Liver (tissue), 8 donors: ENCODE measurements at regions not wholly inside any gene's neighbourhood (a gene's known extent, or its start where the extent isn't known, plus 50 kb on each side); places are given as distances from the start of the nearest gene placed in this dataset.
A peak's percentile ranks its signal among the peaks of the same experiment; 100 is the strongest.
"Not testable (repeated sequence)": the region's sequence is repeated elsewhere in the genome, so short reads cannot be mapped to it uniquely, and the experiment has no call there.

Experiments used
- DNase-seq: peaks from one replicate; pipeline ENCODE4 v3.0.0-alpha.2; 2017; ENCODE audit warnings: low spot score
- H3K27ac ChIP-seq, 2 donors: one replicate each; pipeline ENCODE4 v1.7.0; 2013; ENCODE audit warnings: inconsistent platforms in 2 of 2, low read length in 2 of 2, control low read depth in 1 of 2, low read depth in 1 of 2, mild to moderate bottlenecking in 1 of 2
- H3K27me3 ChIP-seq, 4 donors: one replicate each; pipeline versions ENCODE4 v1.6.1 to v1.7.0; 2013; ENCODE audit warnings: low read length in 3 of 4, inconsistent platforms in 1 of 4, mild to moderate bottlenecking in 1 of 4, moderate library complexity in 1 of 4; ENCODE audit not compliant: control insufficient read depth in 4 of 4, insufficient read depth in 4 of 4
- H3K36me3 ChIP-seq, 4 donors: one replicate each; pipeline versions ENCODE4 v1.6.1 to v1.7.0; 2013; ENCODE audit warnings: low read length in 3 of 4, mild to moderate bottlenecking in 3 of 4, low read depth in 1 of 4, moderate library complexity in 1 of 4; ENCODE audit not compliant: control insufficient read depth in 4 of 4, insufficient read depth in 3 of 4
- H3K4me1 ChIP-seq, 4 donors: one replicate each; pipeline versions ENCODE4 v1.6.1 to v1.7.0; 2013; ENCODE audit warnings: low read length in 3 of 4, mild to moderate bottlenecking in 3 of 4, moderate library complexity in 1 of 4; ENCODE audit not compliant: control insufficient read depth in 4 of 4, insufficient read depth in 4 of 4
- H3K4me3 ChIP-seq, 3 donors: one replicate each; pipeline versions ENCODE4 v1.6.1 to v1.7.0; 2013; ENCODE audit warnings: low read length in 3 of 3, control low read depth in 1 of 3, low read depth in 1 of 3, mild to moderate bottlenecking in 1 of 3
- H3K9ac ChIP-seq, 2 donors: one replicate each; pipeline ENCODE4 v1.7.0; 2013; ENCODE audit warnings: low read length in 2 of 2, mild to moderate bottlenecking in 2 of 2, moderate library complexity in 2 of 2, control low read depth in 1 of 2, low read depth in 1 of 2
- H3K9me3 ChIP-seq, 4 donors: one replicate each; pipeline versions ENCODE4 v1.6.1 to v1.7.0; 2013; ENCODE audit warnings: low read length in 3 of 4; ENCODE audit not compliant: control insufficient read depth in 4 of 4
- EGR1 ChIP-seq, 2 donors: IDR thresholded peaks; 2 replicates each; pipeline ENCODE4 v1.6.1; 2016 to 2018; ENCODE audit warnings: antibody characterized with exemption in 2 of 2, low read depth in 2 of 2
- HNF4A ChIP-seq, 2 donors: conservative IDR thresholded peaks; 2 replicates each; pipeline ENCODE4 v1.6.1; 2016; ENCODE audit warnings: antibody characterized with exemption in 2 of 2, mild to moderate bottlenecking in 2 of 2
- JUND ChIP-seq, 2 donors: IDR thresholded peaks; 2 replicates each; pipeline ENCODE4 v1.6.1; 2016; ENCODE audit warnings: antibody characterized with exemption in 2 of 2
- NR2F2 ChIP-seq: IDR thresholded peaks from 2 replicates; pipeline ENCODE4 v1.6.1; 2016; ENCODE audit warnings: antibody characterized with exemption
- RAD21 ChIP-seq, 2 donors: IDR thresholded peaks; 2 replicates each; pipeline ENCODE4 v1.6.1; 2016; ENCODE audit warnings: antibody characterized with exemption in 2 of 2, mild to moderate bottlenecking in 2 of 2
- RXRA ChIP-seq, 2 donors: IDR thresholded peaks; 2 replicates each; pipeline ENCODE4 v1.6.1; 2017 to 2018; ENCODE audit warnings: antibody characterized with exemption in 2 of 2, mild to moderate bottlenecking in 1 of 2
- SP1 ChIP-seq: IDR thresholded peaks from 2 replicates; pipeline ENCODE4 v1.6.1; 2018; ENCODE audit warnings: antibody characterized with exemption, mild to moderate bottlenecking
- YY1 ChIP-seq: IDR thresholded peaks from 2 replicates; pipeline ENCODE4 v1.6.1; 2016; ENCODE audit warnings: antibody characterized with exemption, mild to moderate bottlenecking
- WGBS: extraction: QIAGEN DNeasy Blood & Tissue Kit; methylation state at CpG from one replicate; pipeline ENCODE4 v1.1.7; 2013; 5-methylcytosine and 5-hydroxymethylcytosine counted together
- TF ChIP-seq, protein P1 (sequence below): fragments of 150-350 bp; IDR thresholded peaks from 2 replicates; pipeline ENCODE4 v1.5.1; 2017; ENCODE audit warnings: improper control_type of control experiment, low read depth, low read length; ENCODE audit not compliant: missing input control
- TF ChIP-seq, protein P2 (sequence below): IDR thresholded peaks from 2 replicates; pipeline ENCODE4 v1.6.1; 2016; ENCODE audit warnings: antibody characterized with exemption
- TF ChIP-seq, protein P3 (sequence below): IDR thresholded peaks from 2 replicates; pipeline ENCODE4 v1.6.1; 2016; ENCODE audit warnings: antibody characterized with exemption
- TF ChIP-seq, protein P4 (sequence below): IDR thresholded peaks from 2 replicates; pipeline ENCODE4 v1.6.1; 2016; ENCODE audit warnings: antibody characterized with exemption, mild to moderate bottlenecking
- donor health status: healthy.
- donor health status: healthy.
- donor health status: healthy.
- donor health status: healthy.
- donor health status: healthy.

DNA sequence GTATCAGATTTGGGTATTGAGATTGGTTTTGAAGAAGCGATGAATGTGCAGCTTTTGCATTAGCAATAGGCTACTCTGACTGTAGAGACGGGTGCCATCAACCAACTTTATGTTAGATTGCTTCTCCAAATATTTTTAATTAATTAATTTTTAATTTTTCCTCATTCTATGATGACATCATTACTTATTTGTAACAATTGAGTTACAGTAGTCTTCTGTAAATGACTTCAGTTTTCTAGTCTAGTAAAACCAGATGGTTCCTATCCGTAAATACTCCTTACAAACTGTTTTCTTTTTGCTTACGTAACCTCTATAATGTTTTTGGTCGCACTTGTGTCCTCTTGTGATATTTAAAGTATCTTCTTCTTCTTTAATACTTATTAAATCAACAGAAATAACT lies 118.1 kb downstream of the ZNF736 start:
- H3K9ac ChIP-seq: no peak overlapping the region
- no peak overlapping the region for H3K4me3 ChIP-seq
- H3K27ac ChIP-seq: no peak overlapping the region
- DNase-seq: no peak
- no peaks in the 10 kb centered on the region for H3K27me3 ChIP-seq
- H3K36me3 ChIP-seq: no peaks in the 10 kb centered on the region
- H3K4me1 ChIP-seq: no peaks in the 10 kb centered on the region
- 83% methylated on average over 5 of the region's 5 CpGs for WGBS
- TF ChIP-seq, protein P1, sequence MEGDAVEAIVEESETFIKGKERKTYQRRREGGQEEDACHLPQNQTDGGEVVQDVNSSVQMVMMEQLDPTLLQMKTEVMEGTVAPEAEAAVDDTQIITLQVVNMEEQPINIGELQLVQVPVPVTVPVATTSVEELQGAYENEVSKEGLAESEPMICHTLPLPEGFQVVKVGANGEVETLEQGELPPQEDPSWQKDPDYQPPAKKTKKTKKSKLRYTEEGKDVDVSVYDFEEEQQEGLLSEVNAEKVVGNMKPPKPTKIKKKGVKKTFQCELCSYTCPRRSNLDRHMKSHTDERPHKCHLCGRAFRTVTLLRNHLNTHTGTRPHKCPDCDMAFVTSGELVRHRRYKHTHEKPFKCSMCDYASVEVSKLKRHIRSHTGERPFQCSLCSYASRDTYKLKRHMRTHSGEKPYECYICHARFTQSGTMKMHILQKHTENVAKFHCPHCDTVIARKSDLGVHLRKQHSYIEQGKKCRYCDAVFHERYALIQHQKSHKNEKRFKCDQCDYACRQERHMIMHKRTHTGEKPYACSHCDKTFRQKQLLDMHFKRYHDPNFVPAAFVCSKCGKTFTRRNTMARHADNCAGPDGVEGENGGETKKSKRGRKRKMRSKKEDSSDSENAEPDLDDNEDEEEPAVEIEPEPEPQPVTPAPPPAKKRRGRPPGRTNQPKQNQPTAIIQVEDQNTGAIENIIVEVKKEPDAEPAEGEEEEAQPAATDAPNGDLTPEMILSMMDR: no peak
- no peak for TF ChIP-seq HNF4A (conservative IDR thresholded peaks at IDR 0.05)
- TF ChIP-seq EGR1 (IDR thresholded peaks at IDR 0.05; ENCODE audit: low read depth in 2 of 2): no peak
- no peak for TF ChIP-seq RAD21 (IDR thresholded peaks at IDR 0.05)
- TF ChIP-seq SP1: no peak
- TF ChIP-seq YY1: no peak
- TF ChIP-seq, protein P2, sequence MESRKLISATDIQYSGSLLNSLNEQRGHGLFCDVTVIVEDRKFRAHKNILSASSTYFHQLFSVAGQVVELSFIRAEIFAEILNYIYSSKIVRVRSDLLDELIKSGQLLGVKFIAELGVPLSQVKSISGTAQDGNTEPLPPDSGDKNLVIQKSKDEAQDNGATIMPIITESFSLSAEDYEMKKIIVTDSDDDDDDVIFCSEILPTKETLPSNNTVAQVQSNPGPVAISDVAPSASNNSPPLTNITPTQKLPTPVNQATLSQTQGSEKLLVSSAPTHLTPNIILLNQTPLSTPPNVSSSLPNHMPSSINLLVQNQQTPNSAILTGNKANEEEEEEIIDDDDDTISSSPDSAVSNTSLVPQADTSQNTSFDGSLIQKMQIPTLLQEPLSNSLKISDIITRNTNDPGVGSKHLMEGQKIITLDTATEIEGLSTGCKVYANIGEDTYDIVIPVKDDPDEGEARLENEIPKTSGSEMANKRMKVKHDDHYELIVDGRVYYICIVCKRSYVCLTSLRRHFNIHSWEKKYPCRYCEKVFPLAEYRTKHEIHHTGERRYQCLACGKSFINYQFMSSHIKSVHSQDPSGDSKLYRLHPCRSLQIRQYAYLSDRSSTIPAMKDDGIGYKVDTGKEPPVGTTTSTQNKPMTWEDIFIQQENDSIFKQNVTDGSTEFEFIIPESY: no peak
- TF ChIP-seq JUND (IDR thresholded peaks at IDR 0.05): no peak
- TF ChIP-seq, protein P3, sequence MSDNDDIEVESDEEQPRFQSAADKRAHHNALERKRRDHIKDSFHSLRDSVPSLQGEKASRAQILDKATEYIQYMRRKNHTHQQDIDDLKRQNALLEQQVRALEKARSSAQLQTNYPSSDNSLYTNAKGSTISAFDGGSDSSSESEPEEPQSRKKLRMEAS: no peak
- peaks cover 4 to 11% (median 6%) of the 10 kb centered on the region in 4 donors for H3K9me3 ChIP-seq

DNA sequence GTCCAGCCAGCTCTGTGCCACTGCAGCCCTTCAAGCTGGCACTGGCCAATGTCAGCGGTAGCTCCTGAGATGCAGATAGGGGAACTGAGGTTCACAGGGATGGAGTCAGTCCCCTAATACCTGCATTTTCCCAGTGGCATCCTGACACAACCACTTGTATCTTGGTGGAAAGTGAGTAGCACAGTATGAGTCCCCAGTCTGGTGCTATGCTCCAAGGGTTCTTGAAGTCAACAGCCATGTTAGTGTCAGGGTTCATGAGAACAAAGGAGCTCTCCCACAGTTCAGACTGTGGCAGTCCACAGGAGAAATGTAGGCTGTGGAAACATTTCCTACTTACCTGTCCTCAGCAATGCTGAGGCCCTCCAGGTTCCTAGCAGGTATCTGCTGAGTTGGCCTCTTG lies 115.5 kb downstream of the ZNF736 start:
- H3K9ac ChIP-seq: no peak overlapping the region
- no peaks in the 10 kb centered on the region for H3K27me3 ChIP-seq
- H3K36me3 ChIP-seq: no peaks in the 10 kb centered on the region
- peak overlapping the region in 1 of 3 donors; percentile 23 for H3K4me3 ChIP-seq
- DNase-seq: no peak
- no peaks in the 10 kb centered on the region for H3K4me1 ChIP-seq
- no peak overlapping the region for H3K27ac ChIP-seq
- TF ChIP-seq RXRA (IDR thresholded peaks at IDR 0.05) (no peak), NR2F2 (no peak), JUND (IDR thresholded peaks at IDR 0.05) (no peak)
- TF ChIP-seq, protein P4, sequence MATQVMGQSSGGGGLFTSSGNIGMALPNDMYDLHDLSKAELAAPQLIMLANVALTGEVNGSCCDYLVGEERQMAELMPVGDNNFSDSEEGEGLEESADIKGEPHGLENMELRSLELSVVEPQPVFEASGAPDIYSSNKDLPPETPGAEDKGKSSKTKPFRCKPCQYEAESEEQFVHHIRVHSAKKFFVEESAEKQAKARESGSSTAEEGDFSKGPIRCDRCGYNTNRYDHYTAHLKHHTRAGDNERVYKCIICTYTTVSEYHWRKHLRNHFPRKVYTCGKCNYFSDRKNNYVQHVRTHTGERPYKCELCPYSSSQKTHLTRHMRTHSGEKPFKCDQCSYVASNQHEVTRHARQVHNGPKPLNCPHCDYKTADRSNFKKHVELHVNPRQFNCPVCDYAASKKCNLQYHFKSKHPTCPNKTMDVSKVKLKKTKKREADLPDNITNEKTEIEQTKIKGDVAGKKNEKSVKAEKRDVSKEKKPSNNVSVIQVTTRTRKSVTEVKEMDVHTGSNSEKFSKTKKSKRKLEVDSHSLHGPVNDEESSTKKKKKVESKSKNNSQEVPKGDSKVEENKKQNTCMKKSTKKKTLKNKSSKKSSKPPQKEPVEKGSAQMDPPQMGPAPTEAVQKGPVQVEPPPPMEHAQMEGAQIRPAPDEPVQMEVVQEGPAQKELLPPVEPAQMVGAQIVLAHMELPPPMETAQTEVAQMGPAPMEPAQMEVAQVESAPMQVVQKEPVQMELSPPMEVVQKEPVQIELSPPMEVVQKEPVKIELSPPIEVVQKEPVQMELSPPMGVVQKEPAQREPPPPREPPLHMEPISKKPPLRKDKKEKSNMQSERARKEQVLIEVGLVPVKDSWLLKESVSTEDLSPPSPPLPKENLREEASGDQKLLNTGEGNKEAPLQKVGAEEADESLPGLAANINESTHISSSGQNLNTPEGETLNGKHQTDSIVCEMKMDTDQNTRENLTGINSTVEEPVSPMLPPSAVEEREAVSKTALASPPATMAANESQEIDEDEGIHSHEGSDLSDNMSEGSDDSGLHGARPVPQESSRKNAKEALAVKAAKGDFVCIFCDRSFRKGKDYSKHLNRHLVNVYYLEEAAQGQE: no peak
- peaks cover 4 to 11% (median 6%) of the 10 kb centered on the region in 4 donors for H3K9me3 ChIP-seq
- 92% methylated on average over 1 of the region's 1 CpG for WGBS

DNA sequence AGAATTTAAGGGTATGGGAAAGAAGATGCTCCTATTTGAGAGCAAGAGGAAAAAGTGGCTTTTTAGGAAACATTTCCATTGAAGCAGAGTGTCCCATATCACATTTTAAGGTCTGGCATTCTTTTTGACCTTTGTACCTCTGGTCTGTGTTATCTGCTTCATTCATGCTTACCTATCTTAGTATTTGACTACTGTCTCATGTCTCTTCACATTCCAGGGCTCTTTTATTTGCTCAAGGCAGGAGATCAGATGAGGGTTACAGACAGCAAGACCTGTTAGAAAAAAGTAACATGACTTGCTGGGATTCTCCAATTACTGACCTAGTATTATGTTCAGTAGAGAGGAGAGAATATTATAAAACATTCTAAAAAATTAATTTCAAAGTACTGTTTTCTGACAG lies 111.7 kb downstream of the ZNF736 start:
- not testable (repeated sequence) for H3K27ac ChIP-seq, H3K4me3 ChIP-seq, H3K36me3 ChIP-seq, DNase-seq, H3K27me3 ChIP-seq, H3K9ac ChIP-seq, H3K4me1 ChIP-seq
- peaks cover 2 to 11% (median 6%) of the 10 kb centered on the region in 4 donors for H3K9me3 ChIP-seq
